CD4-positive, alpha-beta T cell (primary cell): ENCODE measurements at regions not wholly inside any gene's neighbourhood (a gene's known extent, or its start where the extent isn't known, plus 50 kb on each side); places are given as distances from the start of the nearest gene placed in this dataset.
"Not testable (repeated sequence)": the region's sequence is repeated elsewhere in the genome, so short reads cannot be mapped to it uniquely, and the experiment has no call there.

Experiments used
- ATAC-seq: fragments of 200-7000 bp; cut with Tn5 transposase; one replicate; pipeline ENCODE4 v1.10.0; 2022; ENCODE audit warnings: mild to moderate bottlenecking; ENCODE audit not compliant: poor library complexity
- CTCF ChIA-PET: fragments of 350-600 bp; sonication (Branson Sonifier 250); formaldehyde crosslinking; loops from one replicate; lab custom pipeline; 2021; ENCODE audit warnings: antibody characterized with exemption, inconsistent platforms; lab: Charles Lee
- POLR2A ChIA-PET: fragments of 350-600 bp; sonication (Branson Sonifier 250); formaldehyde crosslinking; loops from one replicate; lab custom pipeline; 2021; ENCODE audit warnings: antibody characterized with exemption, inconsistent platforms; lab: Charles Lee
- DNase-seq, 14 experiments: peaks; one replicate each; pipeline ENCODE4 v3.0.0-alpha.2; 2013 to 2020; ENCODE audit warnings: mixed read lengths in 2 of 14
- H3K27ac ChIP-seq, 2 donors: one replicate each; pipeline versions ENCODE4 v1.5.1 to v1.7.0; 2013; ENCODE audit warnings: low read length in 2 of 2, low read depth in 1 of 2, mild to moderate bottlenecking in 1 of 2
- H3K27me3 ChIP-seq, 2 experiments: 1 replicate in 1 of 2; 2 replicates in 1 of 2; pipeline versions ENCODE4 v1.6.1 to v1.7.0; 2013; ENCODE audit warnings: low read length in 2 of 2, control low read depth in 1 of 2, mild to moderate bottlenecking in 1 of 2, moderate library complexity in 1 of 2; ENCODE audit not compliant: insufficient read depth in 2 of 2, control insufficient read depth in 1 of 2
- H3K36me3 ChIP-seq: one replicate; pipeline ENCODE4 v1.6.1; 2013; ENCODE audit warnings: low read length, control low read depth; ENCODE audit not compliant: insufficient read depth
- H3K4me1 ChIP-seq: one replicate; pipeline ENCODE4 v1.6.1; 2013; ENCODE audit warnings: low read length, control low read depth; ENCODE audit not compliant: insufficient read depth
- H3K4me3 ChIP-seq: one replicate; pipeline ENCODE4 v1.5.1; 2013; ENCODE audit warnings: mild to moderate bottlenecking, low read length, moderate library complexity
- H3K9me3 ChIP-seq, 2 experiments: 1 replicate in 1 of 2; 2 replicates in 1 of 2; pipeline versions ENCODE4 v1.6.1 to v1.7.0; 2013; ENCODE audit warnings: low read length in 2 of 2, mild to moderate bottlenecking in 2 of 2, control low read depth in 1 of 2, moderate library complexity in 1 of 2; ENCODE audit not compliant: control insufficient read depth in 1 of 2, insufficient read depth in 1 of 2
- H3K27ac Mint-ChIP-seq: one replicate; pipeline ENCODE4 v1.8.0; 2020; ENCODE audit warnings: mixed read lengths
- H3K27me3 Mint-ChIP-seq: one replicate; pipeline ENCODE4 v1.8.0; 2021; ENCODE audit warnings: mixed read lengths
- H3K36me3 Mint-ChIP-seq: one replicate; pipeline ENCODE4 v1.8.0; 2021; ENCODE audit warnings: low read depth, mixed read lengths
- H3K4me1 Mint-ChIP-seq: one replicate; pipeline ENCODE4 v1.8.0; 2021; ENCODE audit warnings: low read depth, mixed read lengths
- H3K4me3 Mint-ChIP-seq: one replicate; pipeline ENCODE4 v1.8.0; 2020; ENCODE audit warnings: mild to moderate bottlenecking, mixed read lengths
- H3K9me3 Mint-ChIP-seq: one replicate; pipeline ENCODE4 v1.8.0; 2020; ENCODE audit warnings: mixed read lengths
- intact Hi-C, 2 experiments: fragments of 100-400 bp; cut with DNase I in 1 of 2; cut with micrococcal nuclease in 1 of 2; formaldehyde crosslinking; loops; one replicate each; pipeline versions ENCODE4 v1.15.1 to v1.9.0; 2023 to 2025; cut with DNase I, micrococcal nuclease
- TF ChIP-seq, protein P1 (sequence below): fragments of 200-600 bp; IDR thresholded peaks from one replicate; pipeline ENCODE4 v1.8.0; 2022; ENCODE audit warnings: antibody characterized with exemption, mild to moderate bottlenecking

GRCh38 chr3:139127101-139127500 is 82.4 kb upstream of the PRR23C start:
- ChIA-PET CTCF (interaction anchor here (0.7 kb wide), 1 partner anchor 311 kb away, joined by 3 read pairs; no protein-coding TSS in a partner anchor), POLR2A (interaction anchor here (0.9 kb wide), 1 partner anchor 15 kb away, joined by 4 read pairs; no protein-coding TSS in a partner anchor)
- H3K4me1 ChIP-seq = no peaks in the 10 kb centered on the region
- no peaks in the 10 kb centered on the region for H3K4me1 Mint-ChIP-seq
- DNase-seq = no peak
- H3K9me3 ChIP-seq = no peaks in the 10 kb centered on the region
- no peaks in the 10 kb centered on the region for H3K36me3 ChIP-seq
- no peaks in the 10 kb centered on the region for H3K27me3 ChIP-seq
- no peak overlapping the region for H3K27ac Mint-ChIP-seq
- ATAC-seq = no peak
- peaks cover 5% of the 10 kb centered on the region for H3K27me3 Mint-ChIP-seq
- intact Hi-C loops = no loop called here
- no peaks in the 10 kb centered on the region for H3K36me3 Mint-ChIP-seq
- TF ChIP-seq, protein P1, sequence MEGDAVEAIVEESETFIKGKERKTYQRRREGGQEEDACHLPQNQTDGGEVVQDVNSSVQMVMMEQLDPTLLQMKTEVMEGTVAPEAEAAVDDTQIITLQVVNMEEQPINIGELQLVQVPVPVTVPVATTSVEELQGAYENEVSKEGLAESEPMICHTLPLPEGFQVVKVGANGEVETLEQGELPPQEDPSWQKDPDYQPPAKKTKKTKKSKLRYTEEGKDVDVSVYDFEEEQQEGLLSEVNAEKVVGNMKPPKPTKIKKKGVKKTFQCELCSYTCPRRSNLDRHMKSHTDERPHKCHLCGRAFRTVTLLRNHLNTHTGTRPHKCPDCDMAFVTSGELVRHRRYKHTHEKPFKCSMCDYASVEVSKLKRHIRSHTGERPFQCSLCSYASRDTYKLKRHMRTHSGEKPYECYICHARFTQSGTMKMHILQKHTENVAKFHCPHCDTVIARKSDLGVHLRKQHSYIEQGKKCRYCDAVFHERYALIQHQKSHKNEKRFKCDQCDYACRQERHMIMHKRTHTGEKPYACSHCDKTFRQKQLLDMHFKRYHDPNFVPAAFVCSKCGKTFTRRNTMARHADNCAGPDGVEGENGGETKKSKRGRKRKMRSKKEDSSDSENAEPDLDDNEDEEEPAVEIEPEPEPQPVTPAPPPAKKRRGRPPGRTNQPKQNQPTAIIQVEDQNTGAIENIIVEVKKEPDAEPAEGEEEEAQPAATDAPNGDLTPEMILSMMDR = no peak
- no peak overlapping the region for H3K4me3 ChIP-seq
- H3K4me3 Mint-ChIP-seq = no peak overlapping the region
- no peak overlapping the region for H3K27ac ChIP-seq
- H3K9me3 Mint-ChIP-seq = no peaks in the 10 kb centered on the region

DNA sequence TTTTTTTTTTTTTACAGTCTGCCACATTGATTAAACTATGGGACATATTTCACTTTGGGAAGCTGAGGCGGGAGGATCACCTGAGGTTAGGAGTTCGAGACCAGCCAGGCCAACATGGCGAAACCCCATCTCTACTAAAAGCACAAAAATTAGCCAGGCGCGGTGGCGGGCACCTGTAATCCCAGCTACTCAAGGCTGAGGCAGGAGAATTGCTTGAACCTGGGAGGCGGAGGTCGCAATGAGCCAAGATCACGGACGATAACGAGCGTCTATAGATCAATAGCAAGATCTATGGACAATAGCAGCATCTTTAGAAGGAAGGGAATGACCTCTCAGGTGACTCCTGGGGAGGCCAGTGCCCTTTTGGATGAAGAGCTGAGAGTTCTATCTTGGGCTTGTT is 82.9 kb upstream of the PRR23C start:
- not testable (repeated sequence) for DNase-seq

GRCh38 chr3:139128803-139129202 is 84.1 kb upstream of the PRR23C start:
- H3K4me1 Mint-ChIP-seq = no peaks in the 10 kb centered on the region

More for the DNA sequence above, 82.9 kb upstream of the PRR23C start:
- H3K27me3 Mint-ChIP-seq, H3K27ac ChIP-seq, H3K9me3 ChIP-seq, H3K36me3 ChIP-seq, H3K36me3 Mint-ChIP-seq, H3K4me1 ChIP-seq, H3K27ac Mint-ChIP-seq, intact Hi-C loops, H3K9me3 Mint-ChIP-seq, ATAC-seq, H3K4me3 ChIP-seq, H3K27me3 ChIP-seq, H3K4me1 Mint-ChIP-seq, H3K4me3 Mint-ChIP-seq: not testable (repeated sequence)
- ChIA-PET POLR2A (interaction anchor here (0.9 kb wide), 1 partner anchor 16 kb away, joined by 4 read pairs; no protein-coding TSS in a partner anchor), CTCF (interaction anchor here (0.7 kb wide), 1 partner anchor 312 kb away, joined by 3 read pairs; no protein-coding TSS in a partner anchor)

More at GRCh38 chr3:139128803-139129202, 84.1 kb upstream of the PRR23C start:
- no peak overlapping the region for H3K27ac Mint-ChIP-seq
- CTCF ChIA-PET = no interaction called here
- Histone ChIP-seq H3K4me1 (no peaks in the 10 kb centered on the region), H3K27me3 (no peaks in the 10 kb centered on the region), H3K4me3 (no peak overlapping the region), H3K9me3 (no peaks in the 10 kb centered on the region), H3K27ac (no peak overlapping the region), H3K36me3 (no peaks in the 10 kb centered on the region)
- ATAC-seq (no peak), DNase-seq (no peak)
- H3K27me3 Mint-ChIP-seq = peaks cover 5% of the 10 kb centered on the region
- no peaks in the 10 kb centered on the region for H3K9me3 Mint-ChIP-seq
- no peaks in the 10 kb centered on the region for H3K36me3 Mint-ChIP-seq
- intact Hi-C loops = no loop called here
- POLR2A ChIA-PET = no interaction called here
- TF ChIP-seq, protein P1 = no peak
- no peak overlapping the region for H3K4me3 Mint-ChIP-seq
